ENCODE measurements at regions not wholly inside any gene's neighbourhood (a gene's known extent, or its start where the extent isn't known, plus 50 kb on each side); places are given as distances from the start of the nearest gene placed in this dataset.

- TF ChIP-seq CTCF (IDR thresholded peaks at IDR 0.05) (no peak), POLR2AphosphoS5 (IDR thresholded peaks at IDR 0.05; ENCODE audit: low read depth, low read length) (no peak), SIN3A (IDR thresholded peaks at IDR 0.05; ENCODE audit: borderline replicate concordance, insufficient read depth, low read depth, low read length) (no peak)
- TF ChIP-seq, protein P1, sequence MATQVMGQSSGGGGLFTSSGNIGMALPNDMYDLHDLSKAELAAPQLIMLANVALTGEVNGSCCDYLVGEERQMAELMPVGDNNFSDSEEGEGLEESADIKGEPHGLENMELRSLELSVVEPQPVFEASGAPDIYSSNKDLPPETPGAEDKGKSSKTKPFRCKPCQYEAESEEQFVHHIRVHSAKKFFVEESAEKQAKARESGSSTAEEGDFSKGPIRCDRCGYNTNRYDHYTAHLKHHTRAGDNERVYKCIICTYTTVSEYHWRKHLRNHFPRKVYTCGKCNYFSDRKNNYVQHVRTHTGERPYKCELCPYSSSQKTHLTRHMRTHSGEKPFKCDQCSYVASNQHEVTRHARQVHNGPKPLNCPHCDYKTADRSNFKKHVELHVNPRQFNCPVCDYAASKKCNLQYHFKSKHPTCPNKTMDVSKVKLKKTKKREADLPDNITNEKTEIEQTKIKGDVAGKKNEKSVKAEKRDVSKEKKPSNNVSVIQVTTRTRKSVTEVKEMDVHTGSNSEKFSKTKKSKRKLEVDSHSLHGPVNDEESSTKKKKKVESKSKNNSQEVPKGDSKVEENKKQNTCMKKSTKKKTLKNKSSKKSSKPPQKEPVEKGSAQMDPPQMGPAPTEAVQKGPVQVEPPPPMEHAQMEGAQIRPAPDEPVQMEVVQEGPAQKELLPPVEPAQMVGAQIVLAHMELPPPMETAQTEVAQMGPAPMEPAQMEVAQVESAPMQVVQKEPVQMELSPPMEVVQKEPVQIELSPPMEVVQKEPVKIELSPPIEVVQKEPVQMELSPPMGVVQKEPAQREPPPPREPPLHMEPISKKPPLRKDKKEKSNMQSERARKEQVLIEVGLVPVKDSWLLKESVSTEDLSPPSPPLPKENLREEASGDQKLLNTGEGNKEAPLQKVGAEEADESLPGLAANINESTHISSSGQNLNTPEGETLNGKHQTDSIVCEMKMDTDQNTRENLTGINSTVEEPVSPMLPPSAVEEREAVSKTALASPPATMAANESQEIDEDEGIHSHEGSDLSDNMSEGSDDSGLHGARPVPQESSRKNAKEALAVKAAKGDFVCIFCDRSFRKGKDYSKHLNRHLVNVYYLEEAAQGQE (IDR thresholded peaks at IDR 0.05; ENCODE audit: insufficient read depth in 1 of 2, low read depth in 2 of 2, low read length in 1 of 2) = no peak
These were observed 105.9 kb upstream of the PIAS1 start for GRCh38 chr15:67948215-67948614.

Data from Panc1 (cell line).